NCI-H2196 (cell line): ENCODE measurements at regions not wholly inside any gene's neighbourhood (a gene's known extent, or its start where the extent isn't known, plus 50 kb on each side); places are given as distances from the start of the nearest gene placed in this dataset.

Experiments used
- DNase-seq: peaks from one replicate; lab custom pipeline; 2025; ENCODE audit not compliant: unreplicated experiment; lab: John Stamatoyannopoulos, UW

DNA sequence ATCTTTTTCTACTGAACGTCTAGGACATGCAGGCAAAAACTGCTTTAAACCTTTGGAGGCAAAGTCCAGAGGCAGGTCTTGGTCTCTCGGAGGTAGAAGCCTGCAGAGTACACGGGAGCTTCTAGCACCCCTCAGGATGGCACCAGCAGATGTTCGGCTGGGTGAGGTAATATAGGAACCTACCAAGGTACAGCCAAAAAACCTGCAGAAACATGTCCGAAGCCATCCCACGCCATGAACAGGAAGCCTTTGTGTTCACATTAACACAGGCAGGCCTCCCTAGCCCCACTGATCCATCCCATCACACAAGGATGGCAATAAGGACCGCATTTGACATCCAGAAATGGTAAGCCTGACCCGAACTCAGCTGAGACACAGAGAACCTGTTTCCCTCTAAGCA, 157.9 kb upstream of the HES1 start:
- no peak for DNase-seq

GRCh38 chr3:193978486-193978885, 157.5 kb upstream of the HES1 start:
- no peak for DNase-seq

DNA sequence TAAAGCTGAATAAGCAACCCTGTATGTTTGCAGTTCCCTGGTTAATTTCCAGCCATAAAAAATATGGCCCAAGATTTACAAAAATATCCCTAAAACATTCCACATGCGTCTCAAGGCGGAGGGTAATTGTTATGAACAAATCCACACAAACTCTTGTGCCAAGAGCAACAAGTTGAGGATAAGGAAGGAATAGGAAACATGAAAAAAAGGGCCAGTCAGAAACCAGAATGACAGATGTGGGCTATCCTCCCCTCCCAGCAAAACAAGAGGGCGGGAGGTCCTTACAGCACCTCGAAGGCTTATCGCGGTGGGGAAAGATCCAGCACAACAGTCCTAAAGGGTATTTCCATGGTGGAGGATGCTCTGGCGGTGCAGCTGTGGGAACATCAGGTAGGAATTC, 155.6 kb upstream of the HES1 start:
- DNase-seq: no peak

DNA sequence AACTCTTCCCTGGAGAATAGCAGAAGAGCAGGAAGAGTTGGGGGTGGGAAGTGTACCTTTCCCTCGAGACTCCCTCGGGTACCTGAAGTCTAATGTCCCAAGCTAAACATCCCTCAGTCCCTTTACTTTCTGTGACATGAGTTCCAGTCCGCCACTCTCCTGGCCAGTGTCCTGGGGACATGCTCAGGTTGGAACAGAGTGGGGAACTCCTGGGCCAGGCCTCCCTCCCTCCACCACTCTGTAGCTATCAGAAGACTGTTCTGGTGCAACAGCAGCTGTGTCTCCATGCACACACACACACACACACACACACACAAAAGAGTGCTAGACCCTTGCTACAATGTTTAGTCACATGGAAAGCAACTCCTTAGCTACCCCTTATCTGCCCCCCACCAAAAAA, 155.0 kb upstream of the HES1 start:
- DNase-seq: no peak

DNA sequence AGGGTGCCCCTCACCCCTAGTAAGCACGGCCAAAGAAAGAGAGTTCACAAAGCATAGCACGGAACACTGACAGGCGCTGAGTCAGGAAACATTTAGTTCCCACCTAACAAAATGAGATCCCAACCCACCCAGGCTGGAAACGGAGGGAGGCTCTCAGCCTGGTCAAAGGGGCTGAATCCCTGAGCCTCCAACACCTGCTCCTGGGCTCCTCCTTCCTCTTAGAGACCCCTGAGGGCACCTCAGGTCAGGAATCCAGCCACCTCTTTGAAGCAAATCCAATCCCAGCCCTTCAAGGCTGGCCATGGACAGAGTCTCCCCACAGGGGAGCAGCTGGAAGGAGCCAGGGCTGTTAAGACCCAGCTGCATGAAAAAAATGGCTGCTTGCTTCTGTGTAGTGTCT, 154.4 kb upstream of the HES1 start:
- DNase-seq: no peak

DNA sequence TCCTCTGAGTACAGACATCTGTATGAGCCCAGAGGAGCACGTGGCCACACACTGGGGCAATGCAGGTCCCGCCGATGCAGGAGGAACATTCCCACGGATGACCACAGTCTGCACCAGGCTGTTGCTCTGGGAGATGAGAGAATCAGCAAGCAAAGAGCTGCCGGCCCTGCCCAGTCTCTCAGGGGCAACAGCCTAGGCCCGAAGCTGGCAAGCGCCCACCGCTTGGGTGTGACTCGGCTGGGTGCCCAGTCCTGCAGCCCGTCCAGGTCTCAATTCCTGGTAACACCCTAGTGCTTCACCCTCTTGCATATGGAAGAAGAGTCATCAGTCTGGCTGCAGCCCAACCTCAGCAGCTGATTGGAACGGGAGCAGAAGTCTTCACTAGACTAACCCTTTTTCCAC, 153.7 kb upstream of the HES1 start:
- DNase-seq: peak; percentile 97

DNA sequence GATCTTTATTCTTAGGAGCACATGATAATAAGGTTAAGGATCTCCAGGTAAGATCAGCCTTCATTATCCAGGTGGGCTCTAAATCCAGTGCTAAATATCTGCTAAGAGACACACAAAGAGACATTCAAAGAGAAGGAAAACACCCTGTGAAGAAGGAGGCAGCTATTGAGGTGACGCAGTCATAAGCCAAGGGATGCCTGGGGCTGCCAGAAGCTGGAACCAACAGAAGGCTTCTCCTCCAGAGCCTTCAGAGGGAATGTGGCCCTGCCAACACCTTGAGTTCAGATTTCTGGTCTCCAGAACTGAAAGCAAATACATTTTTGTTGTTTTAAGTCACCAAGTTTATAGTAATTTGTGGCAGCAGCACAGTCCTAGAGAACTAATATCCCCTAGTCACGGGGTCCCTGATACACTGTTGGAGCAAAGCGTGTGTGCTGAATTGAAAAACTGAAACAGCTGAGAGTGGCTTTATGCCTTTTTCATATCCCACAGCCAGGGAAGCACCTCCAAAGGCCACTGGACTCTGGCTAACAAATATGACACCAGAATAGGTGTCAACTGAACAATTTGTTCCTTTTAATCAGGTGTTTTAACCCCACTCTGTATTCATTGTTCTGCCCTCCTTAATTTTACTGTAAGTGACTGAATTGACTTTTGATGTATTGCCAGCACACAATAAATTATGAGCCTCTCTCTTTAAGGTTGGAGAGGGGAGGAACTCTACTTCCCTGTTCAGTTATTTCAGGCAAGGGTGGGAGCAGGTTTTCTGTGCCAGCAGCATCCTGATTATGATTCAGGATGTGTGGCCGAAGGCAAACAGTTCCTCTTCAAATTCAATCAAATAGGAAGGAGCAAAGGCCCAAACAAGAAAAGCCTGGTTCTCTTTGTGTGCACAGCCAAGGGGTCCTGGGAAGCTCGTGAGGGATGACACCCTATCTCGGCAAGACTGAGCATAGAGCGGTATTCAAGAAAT, 151.8 kb upstream of the HES1 start:
- no peak for DNase-seq

DNA sequence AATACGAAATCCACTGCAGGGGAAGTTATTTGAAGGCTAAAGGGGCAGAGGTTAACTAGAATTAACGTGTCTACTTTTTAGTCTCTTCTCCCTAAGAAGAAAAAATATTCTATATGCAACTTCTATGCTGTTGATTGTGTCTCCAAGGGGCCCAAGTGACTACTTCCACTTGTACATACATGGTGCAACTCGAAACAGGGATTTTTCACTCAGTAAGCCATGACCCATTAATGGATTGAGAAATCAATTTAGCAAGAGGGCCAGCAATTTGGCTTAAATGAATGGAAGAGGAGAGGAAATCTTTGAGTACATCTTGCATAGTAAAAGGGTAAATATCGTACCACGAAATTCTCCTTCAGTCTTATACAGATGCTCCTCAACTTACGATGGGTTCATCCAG, 151.1 kb upstream of the HES1 start:
- DNase-seq: no peak

- DNase-seq: no peak
These were observed 148.8 kb upstream of the HES1 start for GRCh38 chr3:193987186-193987585.

GRCh38 chr3:193989186-193989585, 146.8 kb upstream of the HES1 start:
- DNase-seq: no peak

- no peak for DNase-seq
These were observed 144.1 kb upstream of the HES1 start for GRCh38 chr3:193991666-193992424.

DNA sequence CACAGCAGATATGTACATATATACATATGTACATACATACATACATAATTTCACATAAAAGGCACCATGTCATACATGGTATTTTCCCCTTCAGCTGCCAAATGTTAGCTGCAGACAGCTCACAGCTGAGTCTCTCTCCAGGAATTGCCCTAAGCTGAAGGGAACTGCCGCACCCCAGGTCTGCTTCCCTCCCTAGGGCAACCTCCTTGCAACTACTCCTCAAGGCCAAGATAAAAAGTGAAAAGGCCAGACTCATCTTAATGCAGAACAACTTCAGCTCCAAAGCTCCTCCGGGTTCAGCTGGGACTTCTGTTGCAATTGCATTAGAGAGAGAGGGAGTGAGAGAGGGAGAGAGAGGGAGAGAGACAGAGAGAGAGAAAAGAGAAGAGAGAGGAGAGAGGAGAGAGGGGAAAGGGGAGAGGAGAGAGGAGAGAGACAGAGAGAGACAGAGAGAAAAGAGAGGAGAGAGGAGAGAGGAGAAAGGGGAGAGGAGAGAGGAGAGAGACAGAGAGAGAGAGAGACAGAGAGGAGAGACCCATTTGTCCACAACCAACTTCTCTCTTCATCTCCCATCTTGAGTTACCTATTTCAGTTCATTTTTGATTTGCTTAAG, 143.4 kb upstream of the HES1 start:
- DNase-seq: no peak

GRCh38 chr3:193996221-193996620, 139.7 kb upstream of the HES1 start:
- no peak for DNase-seq

DNA sequence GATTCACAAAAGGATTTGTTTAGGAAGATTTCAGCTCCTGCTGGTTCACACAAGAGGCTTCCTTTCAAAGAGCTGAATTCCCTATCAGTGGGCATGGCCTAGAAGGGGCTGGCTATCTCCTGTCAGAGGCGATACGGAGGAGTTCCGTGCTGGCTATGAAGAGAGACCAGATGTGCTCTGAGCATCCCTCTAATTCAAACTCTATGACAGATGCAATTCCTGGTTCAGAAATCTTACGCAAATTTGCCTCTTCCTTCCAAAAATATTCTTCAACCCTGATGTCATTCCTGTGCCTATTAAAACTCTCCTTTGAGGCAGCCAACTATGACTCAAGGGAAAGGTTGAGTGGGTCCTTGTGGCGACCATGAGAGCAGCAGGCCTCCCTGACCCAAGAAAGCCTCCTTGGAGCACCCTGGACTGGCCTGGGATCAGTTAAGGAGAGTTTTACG, 139.3 kb upstream of the HES1 start:
- no peak for DNase-seq

DNA sequence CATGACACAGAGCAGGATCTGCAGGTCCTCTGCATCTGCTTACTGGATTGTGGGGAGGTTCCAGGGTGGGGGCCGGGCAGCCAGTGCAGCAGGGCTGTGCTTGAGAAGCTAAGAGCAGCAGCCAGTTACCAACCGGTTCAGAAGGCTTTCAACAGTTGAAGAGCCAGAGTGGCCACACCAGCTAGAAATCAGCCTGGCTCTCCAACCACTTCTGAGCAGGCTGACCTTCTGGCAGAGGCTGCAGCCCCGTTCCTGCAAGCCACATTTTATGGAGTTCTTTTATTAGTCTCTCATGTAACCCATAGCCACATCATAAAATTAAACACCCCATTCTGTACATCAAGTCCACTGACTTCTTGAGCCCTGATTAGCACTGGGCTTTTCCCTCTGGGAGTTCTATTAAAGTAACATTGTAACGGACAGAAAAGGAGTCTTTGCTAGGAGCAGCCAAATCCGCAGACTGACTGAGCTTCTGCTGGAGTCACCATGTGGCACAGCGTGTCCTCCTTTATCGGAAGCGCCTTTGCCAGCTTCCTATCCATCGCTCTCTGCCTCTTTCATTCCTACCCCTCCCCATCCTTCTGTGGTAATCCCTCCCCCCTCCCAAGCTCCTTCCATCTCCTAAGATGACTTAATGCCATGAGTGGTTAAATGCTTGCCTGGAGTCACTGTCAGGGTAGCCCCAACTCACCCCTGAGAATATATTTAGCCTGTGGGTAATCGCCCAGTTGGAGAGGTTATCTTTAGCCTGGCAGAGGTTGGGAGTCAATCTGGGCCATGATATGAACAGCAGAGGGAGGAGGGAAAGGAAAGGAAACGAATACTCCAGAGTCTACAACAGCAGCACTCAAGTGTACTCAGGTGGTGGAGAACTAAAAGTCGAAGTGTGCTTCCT, 138.5 kb upstream of the HES1 start:
- peak; percentile 85 for DNase-seq

DNA sequence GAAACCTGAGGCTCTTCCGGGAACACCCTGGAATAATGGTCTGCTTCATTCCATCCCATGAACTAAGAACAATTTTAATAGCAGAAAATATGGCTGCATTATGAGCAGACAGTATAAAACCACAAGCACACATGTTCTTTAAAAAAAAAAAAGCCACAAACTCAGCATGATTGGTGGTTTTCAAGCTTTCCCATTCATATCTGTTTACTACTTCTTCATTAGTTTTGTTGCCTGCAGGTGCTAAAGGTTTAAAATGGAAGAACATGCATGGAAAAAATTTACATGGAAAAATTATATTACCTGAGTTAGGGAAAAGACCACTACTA, 137.9 kb upstream of the HES1 start:
- no peak for DNase-seq

DNA sequence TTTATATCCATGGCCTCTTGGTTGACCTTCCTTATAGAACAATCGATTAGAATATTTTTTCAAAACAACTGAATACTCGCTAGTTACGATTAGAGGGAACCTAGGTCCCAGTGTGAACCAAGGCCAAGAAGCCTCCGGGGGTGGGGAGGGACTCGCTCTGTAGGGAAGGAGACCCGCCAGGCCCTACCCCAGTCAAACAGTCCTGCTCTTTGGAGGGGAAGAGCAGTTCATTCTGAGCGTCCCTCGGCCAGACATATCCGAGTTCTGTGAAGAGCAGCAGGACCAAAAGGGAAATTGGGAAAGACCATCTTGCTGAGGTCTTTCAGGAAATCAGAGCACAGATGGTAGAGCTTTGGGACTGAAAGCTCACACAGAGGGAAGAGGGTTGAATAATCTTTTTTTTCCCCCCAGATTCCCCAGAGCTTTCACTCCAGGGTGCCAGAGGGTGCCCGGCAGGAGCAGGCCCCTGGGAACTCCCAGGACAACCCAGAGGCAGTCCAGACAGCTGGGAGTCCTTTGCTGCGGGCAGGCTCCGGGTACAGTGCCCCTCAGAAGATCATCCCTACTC, 137.2 kb upstream of the HES1 start:
- no peak for DNase-seq

GRCh38 chr3:194000100-194000499, 135.8 kb upstream of the HES1 start:
- DNase-seq: no peak

DNA sequence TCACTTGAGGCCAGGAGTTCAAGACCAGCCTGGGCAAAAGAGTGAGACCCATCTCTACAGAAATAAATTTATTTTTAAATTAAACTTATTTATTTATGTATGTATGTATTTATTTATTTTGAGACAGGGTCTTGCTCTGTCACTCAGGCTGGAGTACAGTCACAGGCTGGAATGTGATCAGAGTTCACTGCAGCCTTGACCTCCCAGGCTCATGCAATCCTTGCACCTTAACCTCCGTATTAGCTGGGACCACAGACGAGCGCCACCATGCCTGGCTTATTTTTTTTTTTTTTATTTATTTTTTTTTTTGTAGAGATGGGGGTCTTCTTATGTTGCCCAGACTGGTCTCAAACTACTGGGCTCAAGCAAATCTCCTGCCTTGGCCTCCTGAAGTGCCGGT, 135.2 kb upstream of the HES1 start:
- no peak for DNase-seq

DNA sequence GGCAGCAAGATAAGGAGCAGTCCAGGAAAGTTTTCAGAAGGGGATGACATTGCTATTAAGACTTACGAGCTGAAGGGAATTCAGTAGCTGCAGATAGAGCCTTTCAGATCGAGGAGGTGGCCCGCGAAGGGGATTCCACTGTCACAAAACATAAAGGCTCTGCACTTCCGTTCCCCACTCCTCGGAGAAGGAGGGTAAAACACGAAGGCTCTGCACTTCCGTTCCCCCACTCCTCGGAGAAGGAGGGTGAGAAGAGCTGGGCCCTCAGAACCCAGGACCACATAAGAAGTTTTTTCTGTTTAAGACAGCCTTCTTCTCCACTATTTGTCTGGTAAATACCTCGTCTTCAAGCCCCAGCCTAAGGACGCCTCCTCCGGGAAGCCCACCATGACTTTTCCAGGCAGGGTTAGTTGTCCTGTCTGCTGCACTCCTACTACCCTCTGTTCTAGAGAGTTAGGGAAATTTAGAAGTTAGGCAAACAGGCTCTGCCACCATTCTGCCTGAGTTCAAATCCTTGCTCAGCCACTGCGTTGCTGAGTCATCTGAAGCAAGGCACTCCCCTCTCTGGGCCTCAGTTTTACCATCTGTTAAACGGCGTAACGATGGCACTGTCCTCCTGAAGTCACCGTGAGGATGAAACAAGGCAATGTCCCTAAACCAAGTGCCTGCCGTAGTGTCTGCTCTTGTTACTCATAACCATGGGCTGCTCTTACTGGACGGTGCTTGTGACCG, 134.1 kb upstream of the HES1 start:
- no peak for DNase-seq
